ENCODE measurements at regions not wholly inside any gene's neighbourhood (a gene's known extent, or its start where the extent isn't known, plus 50 kb on each side); places are given as distances from the start of the nearest gene placed in this dataset.

GRCh38 chr20:11448554-11448953 is 469.1 kb upstream of the BTBD3 start:
- Histone ChIP-seq H3K36me3 (ENCODE audit: control insufficient read depth in 1 of 2, insufficient read depth in 2 of 2, low read length in 2 of 2) (no peaks in the 10 kb centered on the region), H4K20me1 (ENCODE audit: insufficient read depth) (no peaks in the 10 kb centered on the region), H3K27me3 (ENCODE audit: insufficient read depth, low read length) (no peaks in the 10 kb centered on the region), H3K9ac (ENCODE audit: low read length) (no peak overlapping the region), H3K27ac (ENCODE audit: low read depth, low read length) (no peak overlapping the region), H3K4me3 (replicated peaks in 1 of 2; ENCODE audit: low read depth in 1 of 2, low read length in 2 of 2) (no peak overlapping the region), H3K79me2 (ENCODE audit: insufficient read depth, low read length) (no peaks in the 10 kb centered on the region), H3K9me2 (ENCODE audit: insufficient read depth) (no peaks in the 10 kb centered on the region), H3K4me1 (ENCODE audit: control insufficient read depth in 1 of 2, insufficient read depth in 2 of 2, low read length in 2 of 2) (peaks cover 22 to 23% of the 10 kb centered on the region in 2 experiments), H3K4me2 (ENCODE audit: low read length) (no peak overlapping the region), H3K9me3 (ENCODE audit: control insufficient read depth in 1 of 2, insufficient read depth in 1 of 2, low read depth in 1 of 2, low read length in 2 of 2) (no peaks in the 10 kb centered on the region), H2AFZ (ENCODE audit: low read depth, low read length, poor library complexity, severe bottlenecking) (no peak overlapping the region)
- no TSS peak for BruUV-seq (replicated peaks)
- TF ChIP-seq MAX (IDR thresholded peaks at IDR 0.05) (no peak), ELF1 (IDR thresholded peaks at IDR 0.05; ENCODE audit: borderline replicate concordance, low read depth) (no peak), ATF3 (IDR thresholded peaks at IDR 0.05) (no peak), SIN3A (IDR thresholded peaks at IDR 0.05; ENCODE audit: low read depth) (no peak), POLR2AphosphoS5 (IDR thresholded peaks at IDR 0.05; ENCODE audit: low read depth, low read length) (no peak), SP1 (IDR thresholded peaks at IDR 0.05; ENCODE audit: low read depth) (no peak), EZH2 (IDR thresholded peaks at IDR 0.05) (no peak), SRF (IDR thresholded peaks at IDR 0.05; ENCODE audit: low read depth) (no peak), CTCF (IDR thresholded peaks at IDR 0.05 in 2 of 3, conservative IDR thresholded peaks at IDR 0.05 in 1 of 3; ENCODE audit: borderline replicate concordance in 1 of 3, insufficient read depth in 1 of 3, low read depth in 2 of 3, low read length in 2 of 3) (no peak), POLR2A (IDR thresholded peaks at IDR 0.05; ENCODE audit: borderline replicate concordance, extremely low read depth, insufficient read depth, insufficient read length) (no peak), CEBPB (IDR thresholded peaks at IDR 0.05; ENCODE audit: low read depth) (no peak)
- RAD21 ChIA-PET (ENCODE audit: low non-redundant PET in 1 of 2, low total read pairs in 2 of 2, uncharacterized antibody in 2 of 2, unreplicated experiment in 2 of 2): no interaction called here
- POLR2A ChIA-PET: no interaction called here
- CTCF ChIA-PET: no interaction called here
- ATAC-seq (no peak), DNase-seq (ENCODE audit: low read depth, low spot score) (no peak)
- intact Hi-C loops (cut with micrococcal nuclease): no loop called here
